GM19467 (cell line): ENCODE measurements at regions not wholly inside any gene's neighbourhood (a gene's known extent, or its start where the extent isn't known, plus 50 kb on each side); places are given as distances from the start of the nearest gene placed in this dataset.
"Not testable (repeated sequence)": the region's sequence is repeated elsewhere in the genome, so short reads cannot be mapped to it uniquely, and the experiment has no call there.

Experiments used
- ATAC-seq: cut with Tn5 transposase; IDR thresholded peaks from one replicate; pipeline ENCODE4 v1.9.1; 2021; ENCODE audit warnings: mild to moderate bottlenecking, moderate library complexity; ENCODE audit not compliant: unreplicated experiment

DNA sequence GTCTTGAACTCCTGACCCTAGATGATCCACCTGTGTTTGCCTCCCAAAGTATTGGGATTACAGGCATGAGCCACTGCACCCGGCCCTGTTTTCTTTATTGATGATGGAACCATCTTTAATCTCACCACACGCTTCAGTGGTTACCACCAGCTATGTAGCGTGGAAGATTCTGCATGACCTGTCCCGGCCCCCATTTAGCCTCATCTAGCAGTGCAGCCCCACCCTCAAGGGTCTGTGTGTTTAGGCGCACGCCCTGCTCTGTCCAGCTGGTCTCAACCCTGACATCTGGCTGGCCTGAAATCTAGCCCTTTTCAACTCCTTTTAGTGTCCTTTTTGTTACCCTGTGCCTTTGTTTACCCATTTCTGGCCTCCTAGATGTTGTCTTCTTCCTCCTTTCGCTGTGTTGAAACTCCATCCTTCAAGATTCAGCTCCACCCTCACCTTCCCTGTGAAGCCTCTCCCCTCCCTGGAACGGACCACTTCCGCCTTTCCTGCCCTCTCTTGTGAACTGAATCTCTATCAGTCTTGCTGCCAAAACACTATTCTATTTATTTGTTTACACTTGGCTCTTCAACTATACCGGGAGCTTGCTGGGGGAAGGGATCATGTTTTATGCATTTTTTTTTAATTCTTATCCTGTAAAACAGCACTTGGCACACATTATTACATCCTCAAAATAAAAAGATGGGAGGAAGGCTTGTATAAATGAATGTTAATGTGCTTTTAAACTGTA lies 101.0 kb upstream of the MTHFD1L start:
- no peak for ATAC-seq

DNA sequence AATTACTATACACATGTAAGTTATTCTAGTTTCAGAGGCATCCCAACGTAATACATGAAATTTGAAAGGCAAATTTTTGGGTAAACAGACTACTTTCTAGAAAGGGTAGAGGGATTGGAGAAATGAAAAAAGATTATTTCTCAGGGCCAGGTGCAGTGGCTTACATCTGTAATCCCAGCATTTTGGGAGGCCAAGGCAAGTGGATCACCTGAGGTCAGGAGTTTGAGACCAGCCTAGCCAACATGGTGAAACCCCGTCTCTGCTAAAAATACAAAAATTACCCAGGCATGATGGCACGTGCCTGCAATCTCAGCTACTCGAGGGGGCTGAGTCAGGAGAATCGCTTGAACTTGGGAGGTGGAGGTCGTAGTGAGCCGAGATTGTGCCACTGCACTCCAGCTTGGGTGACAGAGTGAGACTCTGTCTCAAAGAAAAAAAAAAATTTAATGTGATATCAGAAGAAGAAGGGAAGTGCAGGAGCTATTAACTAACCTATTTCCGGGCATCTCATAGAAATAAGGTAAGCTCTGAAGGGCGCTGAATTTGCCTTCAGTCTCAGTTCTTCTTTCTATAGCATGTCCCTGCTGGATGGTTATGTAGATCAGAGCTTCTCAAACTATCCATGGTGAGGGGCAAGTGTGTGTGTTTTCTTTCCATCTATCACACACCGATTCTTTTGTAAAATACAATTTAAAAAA lies 100.3 kb upstream of the MTHFD1L start:
- ATAC-seq: peak; percentile 85

DNA sequence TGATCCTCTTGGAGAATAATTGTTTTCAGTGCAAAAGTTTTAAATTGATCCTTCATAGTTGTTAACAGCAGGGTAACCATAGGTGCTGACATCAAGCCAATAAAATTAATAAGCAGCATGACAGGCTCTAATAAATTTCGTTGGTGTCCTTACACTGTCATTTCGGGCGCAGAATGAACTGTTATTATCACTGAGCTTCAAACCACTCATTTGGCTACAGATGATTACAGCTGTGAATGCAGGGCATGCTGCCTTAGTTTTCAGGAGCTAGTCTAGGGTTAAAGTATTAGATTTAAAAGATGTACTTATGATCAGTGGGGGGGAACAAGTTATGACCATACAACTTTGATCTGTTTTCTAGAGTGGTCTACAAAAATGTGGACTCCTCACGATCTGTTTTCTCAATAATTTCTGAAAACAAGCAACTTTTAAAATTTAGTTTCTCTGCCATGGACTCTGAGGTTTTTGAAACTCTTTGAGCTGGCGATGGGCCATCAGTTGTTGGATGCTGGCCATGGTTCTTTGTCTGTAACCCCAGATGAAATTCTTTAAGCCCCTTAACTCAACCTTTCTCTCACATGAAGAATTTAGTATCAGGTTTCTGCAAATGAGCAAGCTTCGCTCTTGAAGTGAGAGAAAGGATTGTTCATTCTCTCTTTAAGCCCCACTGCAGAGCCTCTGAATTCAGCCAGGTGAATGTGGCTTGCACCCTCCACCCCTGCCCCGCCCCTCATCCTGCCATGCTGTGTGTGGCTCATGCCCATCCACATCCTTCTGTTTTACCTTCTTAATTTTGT lies 99.1 kb upstream of the MTHFD1L start:
- no peak for ATAC-seq

DNA sequence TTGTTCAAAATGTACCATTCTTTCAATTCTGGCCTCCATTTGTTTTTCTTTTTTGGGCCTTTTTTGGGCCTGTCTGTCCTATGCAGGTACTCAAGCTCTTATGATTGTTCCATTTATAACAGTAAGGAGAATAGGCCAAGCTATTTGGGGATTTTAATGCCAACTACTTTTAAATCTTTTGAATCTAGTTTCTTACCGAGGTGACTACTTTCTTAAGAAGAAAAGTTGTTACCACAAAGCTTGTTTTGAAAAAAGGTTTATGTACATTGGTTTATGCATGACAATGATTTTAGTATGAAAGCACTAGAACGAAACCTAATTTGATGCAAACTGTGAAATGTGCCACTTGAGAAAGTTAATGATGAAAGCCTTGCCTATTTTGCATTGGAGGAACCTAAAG lies 98.3 kb upstream of the MTHFD1L start:
- no peak for ATAC-seq

DNA sequence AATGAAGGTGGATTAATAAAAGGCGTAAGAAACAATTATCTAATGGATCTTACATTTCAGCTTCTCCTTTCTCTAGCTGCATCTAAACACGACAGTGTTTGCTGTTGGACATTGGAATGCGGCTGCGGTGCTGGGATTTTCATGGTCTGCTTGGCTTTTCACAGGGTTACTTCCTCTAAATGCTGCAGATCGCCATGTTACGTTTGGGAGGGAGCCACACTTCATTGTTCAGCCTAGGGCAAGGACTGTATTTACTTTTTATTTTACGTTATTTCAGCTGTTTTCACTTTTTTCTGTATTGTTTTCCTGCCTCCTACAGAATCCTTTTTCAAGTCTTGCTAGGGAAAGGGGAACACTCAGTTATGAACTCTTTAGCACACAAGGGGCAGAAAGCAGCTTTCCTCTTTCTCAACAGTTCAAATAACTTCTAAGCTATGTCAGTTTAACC lies 97.9 kb upstream of the MTHFD1L start:
- no peak for ATAC-seq

DNA sequence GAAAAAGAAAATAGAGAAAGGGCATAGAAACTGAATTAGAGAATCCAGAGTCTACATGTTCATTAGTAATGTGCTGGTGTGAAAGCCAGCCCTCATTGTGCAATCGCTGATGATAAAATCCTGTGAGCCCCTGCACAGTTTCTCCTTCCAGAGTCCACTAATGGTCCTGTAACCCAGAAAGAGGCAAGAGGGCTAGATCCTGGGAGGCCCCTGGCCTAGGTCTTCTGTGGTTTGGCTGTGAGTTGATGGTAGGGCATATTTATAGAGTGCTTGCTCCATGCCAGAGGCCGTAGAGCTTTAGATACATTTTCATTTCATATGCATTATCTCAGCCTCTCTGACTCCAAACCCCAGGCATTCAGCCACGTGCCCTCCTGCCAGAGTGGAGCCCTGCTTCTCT lies 94.9 kb upstream of the MTHFD1L start:
- ATAC-seq: no peak

DNA sequence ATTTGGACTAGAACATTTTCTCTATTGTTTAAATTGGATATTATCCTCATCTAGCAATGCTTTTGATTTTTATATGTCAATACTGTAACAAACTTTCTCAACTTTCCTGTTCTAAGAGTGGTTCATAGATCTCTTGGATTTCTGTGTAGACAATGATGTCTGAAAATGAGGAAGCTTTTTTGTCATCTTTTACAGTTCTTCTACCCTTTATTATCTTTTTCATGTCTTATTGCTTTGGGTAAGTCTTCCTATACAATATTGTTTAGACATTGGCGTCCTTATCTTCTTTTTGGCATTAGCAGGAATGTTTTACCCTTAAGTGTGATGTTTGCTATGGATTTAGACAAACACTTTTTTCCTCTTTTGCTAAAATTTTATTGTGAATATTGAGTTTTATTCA lies 91.5 kb upstream of the MTHFD1L start:
- no peak for ATAC-seq

DNA sequence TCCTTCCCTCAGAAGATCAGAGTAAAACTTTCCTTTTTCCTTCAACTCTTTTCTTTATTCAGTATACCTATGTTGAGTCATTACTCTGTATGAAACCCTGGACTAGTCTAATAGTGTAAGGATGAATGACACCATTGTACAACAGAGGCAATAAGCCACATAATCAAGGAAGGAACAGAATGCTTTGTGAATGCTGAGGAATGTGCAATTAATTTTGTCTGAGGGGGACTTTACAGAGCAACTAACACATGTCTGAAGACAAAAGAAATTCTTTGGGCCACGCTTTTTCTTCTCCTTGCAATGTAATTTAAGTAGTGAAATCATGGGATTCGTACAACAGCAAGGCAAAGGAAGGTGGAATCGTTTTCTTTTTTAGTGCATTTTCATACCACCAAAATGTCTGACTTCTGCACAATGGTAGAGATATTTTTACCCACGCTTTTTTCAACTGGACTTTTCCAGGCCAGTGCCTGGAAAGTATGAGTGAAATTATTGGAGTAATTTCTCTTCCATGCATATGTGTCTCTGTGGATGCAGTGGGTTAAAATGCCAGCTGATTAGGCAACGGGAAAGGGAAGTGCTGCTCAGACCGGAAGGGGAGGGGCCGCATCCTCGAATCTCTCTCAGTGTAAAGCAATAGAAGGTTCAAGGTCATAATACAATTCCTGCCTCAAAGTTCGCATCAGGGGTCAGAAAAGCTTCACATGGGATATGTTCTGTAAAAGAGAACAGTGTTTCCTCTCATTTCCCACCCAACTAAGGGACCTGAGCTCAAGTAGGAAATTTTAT lies 89.9 kb upstream of the MTHFD1L start:
- no peak for ATAC-seq

DNA sequence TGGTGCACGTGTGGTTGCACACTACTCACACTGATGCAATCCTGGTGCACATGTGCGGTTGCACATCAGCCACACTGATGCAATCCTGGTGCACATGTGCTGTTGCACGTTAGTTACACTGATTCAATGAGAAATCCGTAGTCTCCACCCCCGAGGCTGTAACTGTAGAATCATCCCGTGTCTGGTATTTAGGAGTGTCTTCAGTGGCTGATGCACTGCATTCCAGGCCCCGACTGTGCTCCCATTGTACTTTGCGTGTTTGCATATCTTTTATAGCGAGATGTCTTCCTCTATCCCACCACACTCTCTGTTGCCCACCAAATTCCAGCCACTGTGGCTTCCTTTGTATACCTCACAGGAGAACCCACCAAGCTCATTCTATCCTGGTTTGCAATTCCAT lies 87.8 kb upstream of the MTHFD1L start:
- ATAC-seq: no peak

DNA sequence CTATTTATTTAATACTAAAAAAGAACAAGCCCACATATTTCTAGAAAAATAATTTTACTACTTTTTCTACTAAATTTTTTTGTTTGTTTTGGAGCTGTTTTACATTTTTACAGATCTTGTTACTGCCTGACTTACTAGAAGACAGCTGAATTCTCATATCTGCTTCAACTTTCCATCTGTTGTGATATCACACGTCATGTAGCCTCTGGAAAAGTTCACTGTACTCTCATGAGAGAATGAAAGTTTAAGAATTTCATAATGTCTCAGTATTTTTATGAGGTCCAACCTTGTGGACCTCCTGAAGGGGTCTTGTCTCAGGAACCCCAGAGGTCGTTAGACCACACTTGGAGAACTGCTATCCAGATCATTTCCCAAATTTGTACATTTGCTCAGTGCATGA lies 81.7 kb upstream of the MTHFD1L start:
- no peak for ATAC-seq

DNA sequence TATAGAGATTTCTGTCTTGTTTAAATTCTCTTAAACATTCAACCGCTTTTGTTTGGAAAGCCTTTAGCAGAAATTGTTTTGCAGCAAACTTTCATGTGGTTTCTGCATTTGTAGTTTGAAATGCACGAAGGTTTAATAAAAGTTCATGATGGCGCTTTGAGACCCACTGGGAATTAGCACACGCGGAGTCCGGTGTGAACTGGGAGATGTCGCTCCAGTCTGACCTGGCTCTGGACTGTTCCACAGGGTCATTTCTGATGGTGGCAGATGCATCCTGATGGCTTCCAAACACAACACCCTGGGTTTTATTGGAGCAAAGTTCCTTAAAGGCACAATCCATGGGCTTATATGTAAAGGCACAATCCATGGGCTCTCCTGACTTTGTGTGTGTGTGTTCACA lies 78.1 kb upstream of the MTHFD1L start:
- ATAC-seq: no peak

DNA sequence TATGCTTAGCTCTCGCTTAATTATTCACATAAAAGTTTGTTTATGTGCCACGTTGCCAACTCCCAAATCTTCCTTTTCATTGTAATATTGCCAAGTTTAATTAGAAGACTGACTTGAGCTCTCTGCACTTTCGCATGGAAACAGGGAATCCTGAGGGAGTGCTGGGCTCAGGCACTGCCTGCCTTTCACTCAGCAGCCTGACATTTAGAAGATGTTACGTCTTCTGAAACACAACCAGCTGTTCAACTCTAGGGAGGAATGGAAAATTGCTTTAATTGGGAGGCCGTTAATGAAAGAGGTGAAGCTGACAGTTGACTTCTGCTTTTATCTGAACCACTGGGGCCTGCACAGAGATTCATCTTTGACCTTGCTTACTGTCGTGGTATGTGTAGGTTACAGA lies 77.4 kb upstream of the MTHFD1L start:
- ATAC-seq: no peak

DNA sequence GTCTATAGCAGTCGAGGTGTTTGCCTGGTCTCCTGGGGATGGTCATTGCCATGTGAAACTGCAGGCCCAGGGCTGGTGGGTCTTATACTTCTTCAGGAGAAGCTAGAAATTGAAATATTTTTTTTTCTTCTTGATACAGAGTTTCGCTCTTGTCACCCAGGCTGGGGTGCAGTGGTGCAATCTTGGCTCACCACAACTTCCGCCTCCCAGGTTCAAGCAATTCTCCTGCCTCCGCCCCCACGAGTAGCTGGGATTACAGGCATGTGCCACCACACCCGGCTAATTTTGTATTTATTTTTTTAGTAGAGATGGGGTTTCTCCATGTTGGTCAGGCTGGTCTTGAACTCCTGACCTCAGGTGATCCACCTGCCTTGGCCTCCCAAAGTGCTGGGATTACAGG lies 75.6 kb upstream of the MTHFD1L start:
- not testable (repeated sequence) for ATAC-seq

DNA sequence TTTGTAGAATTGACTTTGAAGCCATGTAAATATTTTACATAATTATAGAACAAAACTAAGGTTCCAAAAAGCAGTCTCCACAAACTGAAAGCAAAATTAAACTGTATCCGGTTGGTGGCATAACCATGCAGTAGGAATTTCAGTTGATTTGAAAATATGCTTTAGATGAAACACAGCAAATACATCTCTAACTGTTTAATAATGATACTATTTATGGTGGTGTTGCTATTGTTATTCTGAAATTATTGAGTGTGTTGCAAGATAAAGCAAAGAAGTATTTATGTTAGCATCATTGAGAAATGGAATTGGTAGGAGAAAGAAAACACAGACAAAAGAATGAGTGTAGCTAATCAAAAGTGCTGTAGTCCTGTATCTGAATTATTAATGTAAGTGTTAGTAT lies 73.8 kb upstream of the MTHFD1L start:
- no peak for ATAC-seq

DNA sequence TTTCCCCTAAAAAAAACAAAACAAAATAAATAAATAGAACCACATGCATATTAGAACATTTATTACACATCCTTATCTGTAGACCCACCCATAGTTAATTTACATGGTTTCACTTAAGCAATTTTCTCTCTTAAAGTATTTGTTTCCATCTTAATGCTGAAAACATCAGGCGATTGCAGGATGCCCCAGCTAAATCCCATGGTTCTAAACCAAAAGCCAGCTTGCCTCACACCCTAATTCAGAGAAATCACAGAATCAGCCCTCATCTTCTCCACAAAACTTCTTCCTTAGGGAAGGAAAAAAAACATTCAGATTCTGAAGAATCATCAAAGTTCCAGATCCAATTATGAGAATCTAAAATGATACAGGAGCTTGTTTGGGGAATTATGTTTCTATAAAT lies 67.6 kb upstream of the MTHFD1L start:
- no peak for ATAC-seq

DNA sequence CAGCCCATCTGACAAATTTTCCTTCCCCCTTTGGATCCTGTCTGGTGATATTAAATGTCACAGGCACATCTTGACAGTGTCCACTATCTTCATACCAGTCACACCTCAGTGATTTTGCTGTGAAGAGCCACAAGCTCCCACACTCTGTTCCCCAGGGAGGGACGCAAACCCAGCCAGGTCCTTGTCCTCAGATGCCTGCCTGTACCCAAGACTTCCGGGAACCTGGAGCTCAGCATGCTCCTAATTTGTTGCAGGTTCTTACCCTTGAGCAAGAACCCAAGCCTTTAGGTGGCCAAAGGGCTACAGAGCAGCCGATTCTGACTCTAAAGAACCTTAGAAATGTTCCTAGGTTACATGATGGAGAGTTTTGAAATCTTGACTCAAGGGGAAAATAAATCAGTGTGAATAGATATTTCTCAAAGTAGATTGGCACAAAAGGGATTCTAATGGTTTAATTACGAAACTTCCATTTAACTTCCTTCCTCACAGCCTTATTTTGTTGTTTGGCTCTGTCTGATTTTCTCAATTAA lies 66.2 kb upstream of the MTHFD1L start:
- no peak for ATAC-seq

DNA sequence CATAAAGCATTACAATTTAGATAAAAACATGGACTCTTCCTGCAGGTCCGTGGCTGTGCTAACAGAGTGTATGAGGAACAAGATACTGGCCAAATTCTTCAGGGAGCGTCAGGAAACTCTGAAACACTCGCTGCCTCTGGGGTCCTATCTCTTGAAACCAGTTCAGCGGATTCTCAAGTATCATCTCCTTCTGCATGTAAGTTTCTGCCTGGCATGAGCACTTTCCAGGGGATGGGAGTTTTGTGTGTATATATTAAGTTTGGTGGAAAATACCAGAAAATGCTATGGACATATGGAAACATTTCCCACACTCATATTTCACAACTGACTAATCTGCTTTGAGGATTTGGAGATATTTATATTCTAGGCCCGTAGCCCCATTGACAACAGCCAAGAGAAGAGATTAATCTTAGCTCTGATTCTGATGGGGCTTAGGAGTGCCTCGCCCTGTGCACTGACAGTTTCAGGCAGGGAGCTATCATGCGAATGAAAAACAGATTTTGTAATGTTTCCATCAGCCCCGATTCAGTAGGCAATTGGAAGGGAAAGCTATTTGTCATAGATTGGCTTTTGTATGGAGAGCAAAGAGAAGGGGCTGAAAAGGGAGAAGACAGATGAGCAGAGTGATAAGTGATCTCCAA lies 64.7 kb upstream of the MTHFD1L start:
- ATAC-seq: no peak

DNA sequence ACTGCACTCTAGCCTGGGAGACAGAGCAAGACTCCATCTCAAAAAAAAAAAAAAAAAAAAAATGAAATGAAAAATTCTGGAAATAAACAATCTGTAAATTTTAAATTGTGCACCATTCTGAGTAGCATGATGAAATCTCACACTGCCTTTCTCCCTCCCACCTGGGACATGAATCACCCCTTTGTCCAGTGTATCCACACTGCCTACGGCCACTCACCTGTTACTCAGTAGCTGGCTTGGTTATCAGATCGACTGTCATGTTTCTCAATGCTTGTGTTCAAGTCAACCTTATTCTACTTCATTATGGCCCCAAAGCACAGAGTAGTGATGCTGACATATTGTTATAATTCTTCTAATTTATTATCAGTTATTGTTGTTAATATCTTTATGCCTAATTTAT lies 58.7 kb upstream of the MTHFD1L start:
- ATAC-seq: no peak

DNA sequence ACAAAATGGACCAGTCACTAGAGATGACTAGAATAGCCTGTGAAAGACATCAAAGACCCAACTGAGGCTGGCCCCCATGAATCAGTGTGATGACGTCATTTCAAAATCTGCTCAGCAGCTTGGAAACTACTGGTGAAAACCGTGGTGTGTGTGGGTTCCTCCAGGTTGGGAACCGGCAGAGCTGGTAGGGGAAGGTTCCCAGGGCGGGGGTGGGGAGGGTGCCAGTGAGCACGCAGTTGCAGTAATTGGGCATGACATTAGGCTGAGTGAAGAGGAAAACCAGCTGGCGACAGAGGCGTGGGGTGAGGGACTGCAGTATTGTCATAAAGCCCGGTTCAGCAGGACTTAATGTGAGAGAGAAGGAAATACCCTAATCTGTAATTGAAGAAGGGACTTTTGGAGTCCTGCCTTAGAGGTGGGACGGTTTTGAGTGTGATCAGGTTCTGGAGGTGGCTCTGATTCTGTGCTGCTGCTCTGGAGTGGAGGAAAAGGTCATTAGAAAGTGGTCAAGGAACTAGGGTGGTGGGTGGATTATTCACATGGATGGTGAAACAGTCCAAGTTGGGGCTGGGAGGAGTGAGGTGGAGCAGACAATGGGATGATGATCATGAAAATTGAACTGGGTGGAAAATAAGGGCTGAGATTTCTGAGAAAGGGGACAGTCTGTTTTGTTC lies 52.0 kb upstream of the MTHFD1L start:
- ATAC-seq: no peak

DNA sequence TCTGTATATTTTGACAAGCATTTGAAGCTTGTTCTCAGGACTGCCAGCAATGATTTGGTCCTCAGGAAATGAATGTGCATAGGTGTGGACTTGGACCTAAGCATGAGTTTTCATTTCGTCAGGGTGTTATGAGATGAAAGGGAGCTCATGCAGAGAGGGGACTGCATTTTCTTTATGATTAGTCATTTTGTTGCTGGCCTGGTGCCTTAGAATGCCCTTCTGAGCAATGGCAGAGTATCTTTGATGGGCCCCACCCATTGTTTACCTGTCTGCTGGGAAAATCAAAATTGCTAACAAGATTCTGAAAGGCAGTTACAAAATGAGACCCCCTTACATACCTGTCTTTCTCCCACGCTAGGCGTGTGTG lies 51.5 kb upstream of the MTHFD1L start:
- ATAC-seq: no peak
